ENCODE measurements at regions not wholly inside any gene's neighbourhood (a gene's known extent, or its start where the extent isn't known, plus 50 kb on each side); places are given as distances from the start of the nearest gene placed in this dataset.

DNA sequence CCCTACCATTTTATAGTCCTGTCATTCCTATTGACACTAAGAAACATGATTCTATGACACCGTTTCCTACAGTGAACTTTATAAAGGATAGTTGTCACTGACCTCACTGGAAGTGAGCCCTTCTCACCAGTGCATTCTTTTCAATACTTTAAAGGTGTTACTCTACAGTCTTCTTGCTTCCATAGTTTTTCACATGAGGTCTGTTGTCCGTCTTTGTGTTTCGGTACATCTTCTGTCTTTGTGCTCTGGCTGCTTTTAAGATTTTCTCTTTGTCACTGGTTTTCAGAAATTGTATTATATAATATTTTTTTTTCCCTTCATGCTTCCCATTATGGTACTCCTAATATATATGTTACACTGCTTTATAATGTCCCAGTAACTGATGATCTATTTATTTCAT, 174.2 kb downstream of the KIF20B start:
- TF ChIP-seq POLR2A (IDR thresholded peaks at IDR 0.05) (no peak), POLR2AphosphoS5 (IDR thresholded peaks at IDR 0.05; ENCODE audit: insufficient read depth in 1 of 2, low read depth in 1 of 2) (no peak)
- TF ChIP-seq, protein P1, sequence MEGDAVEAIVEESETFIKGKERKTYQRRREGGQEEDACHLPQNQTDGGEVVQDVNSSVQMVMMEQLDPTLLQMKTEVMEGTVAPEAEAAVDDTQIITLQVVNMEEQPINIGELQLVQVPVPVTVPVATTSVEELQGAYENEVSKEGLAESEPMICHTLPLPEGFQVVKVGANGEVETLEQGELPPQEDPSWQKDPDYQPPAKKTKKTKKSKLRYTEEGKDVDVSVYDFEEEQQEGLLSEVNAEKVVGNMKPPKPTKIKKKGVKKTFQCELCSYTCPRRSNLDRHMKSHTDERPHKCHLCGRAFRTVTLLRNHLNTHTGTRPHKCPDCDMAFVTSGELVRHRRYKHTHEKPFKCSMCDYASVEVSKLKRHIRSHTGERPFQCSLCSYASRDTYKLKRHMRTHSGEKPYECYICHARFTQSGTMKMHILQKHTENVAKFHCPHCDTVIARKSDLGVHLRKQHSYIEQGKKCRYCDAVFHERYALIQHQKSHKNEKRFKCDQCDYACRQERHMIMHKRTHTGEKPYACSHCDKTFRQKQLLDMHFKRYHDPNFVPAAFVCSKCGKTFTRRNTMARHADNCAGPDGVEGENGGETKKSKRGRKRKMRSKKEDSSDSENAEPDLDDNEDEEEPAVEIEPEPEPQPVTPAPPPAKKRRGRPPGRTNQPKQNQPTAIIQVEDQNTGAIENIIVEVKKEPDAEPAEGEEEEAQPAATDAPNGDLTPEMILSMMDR (IDR thresholded peaks at IDR 0.05), result no peak

All from vagina (tissue), 2 donors.